HCT116 (cell line): ENCODE measurements at regions not wholly inside any gene's neighbourhood (a gene's known extent, or its start where the extent isn't known, plus 50 kb on each side); places are given as distances from the start of the nearest gene placed in this dataset.

ENCODE experiments used
- ATAC-seq: fragments of 200-7000 bp; cut with Tn5 transposase; 2 replicates; pipeline ENCODE4 v1.9.1; 2020; ENCODE audit warnings: mild to moderate bottlenecking, moderate library complexity
- BruUV-seq: library from RNA; stranded (reverse); fragments of 400-500 nt; replicated peaks from 2 replicates; lab custom pipeline; 2021; lab: Mats Ljungman, UMichigan
- CTCF ChIA-PET: fragments of 300-600 bp; sonication (Branson Sonifier 250); formaldehyde crosslinking; loops from one replicate; lab custom pipeline; 2021; ENCODE audit warnings: antibody characterized with exemption; lab: Charles Lee
- POLR2A ChIA-PET: fragments of 300-600, 350-600 bp; sonication (Branson Sonifier 250); formaldehyde crosslinking; loops from one replicate; lab custom pipeline; 2021; ENCODE audit warnings: antibody characterized with exemption; lab: Charles Lee
- RAD21 ChIA-PET, 2 experiments: fragments of 300-600 bp; sonication (Branson Sonifier 250); formaldehyde crosslinking; loops; one replicate each; lab custom pipeline; 2023; ENCODE audit warnings: low total read pairs in 2 of 2; ENCODE audit not compliant: uncharacterized antibody in 2 of 2, unreplicated experiment in 2 of 2, low non-redundant PET in 1 of 2; lab: Charles Lee
- DNase-seq: peaks from one replicate; pipeline ENCODE4 v3.0.0-alpha.2; 2010; ENCODE audit warnings: low read depth, low spot score
- H2AFZ ChIP-seq: fragments of 200-600 bp; shearing (Covaris generic), sonication (generic); 2 replicates; pipeline ENCODE4 v1.6.1; 2017; ENCODE audit warnings: low read depth, mixed run types, mixed read lengths, antibody characterized with exemption, low read length; ENCODE audit not compliant: poor library complexity, severe bottlenecking
- H3K27ac ChIP-seq: 2 replicates; pipeline ENCODE4 v1.5.1; 2012; ENCODE audit warnings: low read depth, low read length
- H3K27me3 ChIP-seq: fragments of 200-600 bp; sonication (generic); 2 replicates; pipeline ENCODE4 v1.6.1; 2016; ENCODE audit warnings: mixed run types, low read length, mixed read lengths; ENCODE audit not compliant: insufficient read depth
- H3K36me3 ChIP-seq, 2 experiments: fragments of 200-500 bp in 1 of 2; fragments of 200-600 bp in 1 of 2; sonication (Bioruptor generic) in 1 of 2; sonication (generic) in 1 of 2; 2 replicates each; pipeline versions ENCODE4 v1.5.1 to v1.6.1; 2014 to 2016; ENCODE audit warnings: low read length in 2 of 2, inconsistent platforms in 1 of 2, mixed read lengths in 1 of 2, mixed run types in 1 of 2; ENCODE audit not compliant: insufficient read depth in 2 of 2, control insufficient read depth in 1 of 2
- H3K4me1 ChIP-seq, 2 experiments: fragments of 200-600 bp in 1 of 2; sonication (generic) in 1 of 2; 2 replicates each; pipeline versions ENCODE4 v1.5.1 to v1.6.1; 2012 to 2017; ENCODE audit warnings: low read length in 2 of 2, inconsistent platforms in 1 of 2, mild to moderate bottlenecking in 1 of 2, mixed read lengths in 1 of 2, mixed run types in 1 of 2, moderate library complexity in 1 of 2; ENCODE audit not compliant: insufficient read depth in 2 of 2, control insufficient read depth in 1 of 2
- H3K4me2 ChIP-seq: fragments of 200-600 bp; sonication (generic); 2 replicates; pipeline ENCODE4 v1.6.1; 2017; ENCODE audit warnings: mixed run types, low read length, mixed read lengths
- H3K4me3 ChIP-seq, 2 experiments: fragments of 200-600 bp in 1 of 2; sonication (generic) in 1 of 2; replicated peaks in 1 of 2; 2 replicates each; pipeline ENCODE4 v1.5.1; 2011 to 2016; ENCODE audit warnings: low read length in 2 of 2, control low read depth in 1 of 2, low read depth in 1 of 2, mild to moderate bottlenecking in 1 of 2, mixed read lengths in 1 of 2, mixed run types in 1 of 2
- H3K79me2 ChIP-seq: fragments of 200-600 bp; sonication (generic); 2 replicates; pipeline ENCODE4 v1.6.1; 2017; ENCODE audit warnings: mild to moderate bottlenecking, mixed run types, low read length, moderate library complexity, mixed read lengths; ENCODE audit not compliant: insufficient read depth
- H3K9ac ChIP-seq: fragments of 200-600 bp; sonication (generic); 2 replicates; pipeline ENCODE4 v1.6.1; 2016; ENCODE audit warnings: low read length, mixed read lengths
- H3K9me2 ChIP-seq: fragments of 200-600 bp; sonication (generic), shearing (Covaris generic); 2 replicates; pipeline ENCODE4 v1.6.1; 2017; ENCODE audit warnings: mixed run types, mild to moderate bottlenecking, moderate library complexity; ENCODE audit not compliant: insufficient read depth
- H3K9me3 ChIP-seq, 2 experiments: fragments of 200-500 bp in 1 of 2; fragments of 200-600 bp in 1 of 2; sonication (Bioruptor generic) in 1 of 2; sonication (generic) in 1 of 2; 2 replicates each; pipeline ENCODE4 v1.6.1; 2014 to 2017; ENCODE audit warnings: low read length in 2 of 2, mixed read lengths in 2 of 2, inconsistent platforms in 1 of 2, low read depth in 1 of 2, mild to moderate bottlenecking in 1 of 2, mixed run types in 1 of 2, moderate library complexity in 1 of 2; ENCODE audit not compliant: control insufficient read depth in 1 of 2, insufficient read depth in 1 of 2
- H4K20me1 ChIP-seq: fragments of 200-600 bp; sonication (generic), shearing (Covaris generic); 2 replicates; pipeline ENCODE4 v1.6.1; 2017; ENCODE audit warnings: mixed run types, mild to moderate bottlenecking, moderate library complexity; ENCODE audit not compliant: insufficient read depth
- CBX3 ChIP-seq: IDR thresholded peaks from 2 replicates; pipeline ENCODE4 v1.6.1; 2012; ENCODE audit warnings: low read depth
- CTCF ChIP-seq, 3 experiments: fragments of 200-600 bp in 1 of 3; sonication (generic) in 1 of 3; IDR thresholded peaks in 2 of 3; conservative IDR thresholded peaks in 1 of 3; 2 replicates each; pipeline ENCODE4 v1.5.1; 2012 to 2017; ENCODE audit warnings: low read depth in 2 of 3, low read length in 2 of 3, antibody characterized with exemption in 1 of 3, borderline replicate concordance in 1 of 3, control low read depth in 1 of 3, mild to moderate bottlenecking in 1 of 3, mixed read lengths in 1 of 3, mixed run types in 1 of 3, moderate library complexity in 1 of 3; ENCODE audit not compliant: insufficient read depth in 1 of 3
- ELF1 ChIP-seq: IDR thresholded peaks from 2 replicates; pipeline ENCODE4 v1.6.1; 2012; ENCODE audit warnings: low read depth, borderline replicate concordance
- EZH2 ChIP-seq: fragments of 200-600 bp; sonication (generic); IDR thresholded peaks from 2 replicates; pipeline ENCODE4 v1.6.1; 2017; ENCODE audit warnings: antibody characterized with exemption, mixed run types
- EZH2phosphoT487 ChIP-seq: fragments of 200-600 bp; IDR thresholded peaks from 2 replicates; pipeline ENCODE4 v1.6.1; 2018; ENCODE audit warnings: antibody characterized with exemption, borderline replicate concordance
- JUND ChIP-seq: IDR thresholded peaks from 2 replicates; pipeline ENCODE4 v1.6.1; 2012
- POLR2AphosphoS5 ChIP-seq: IDR thresholded peaks from 2 replicates; pipeline ENCODE4 v1.6.1; 2011; ENCODE audit warnings: mild to moderate bottlenecking, low read depth, low read length, moderate library complexity
- RAD21 ChIP-seq: IDR thresholded peaks from 2 replicates; pipeline ENCODE4 v1.6.1; 2012; ENCODE audit warnings: low read depth, mild to moderate bottlenecking
- SIN3A ChIP-seq: IDR thresholded peaks from 2 replicates; pipeline ENCODE4 v1.6.1; 2012; ENCODE audit warnings: low read depth
- SP1 ChIP-seq: IDR thresholded peaks from 2 replicates; pipeline ENCODE4 v1.6.1; 2012; ENCODE audit warnings: low read depth
- SRF ChIP-seq: IDR thresholded peaks from 2 replicates; pipeline ENCODE4 v1.6.1; 2012; ENCODE audit warnings: low read depth
- YY1 ChIP-seq: IDR thresholded peaks from 2 replicates; pipeline ENCODE4 v1.6.1; 2011; ENCODE audit warnings: low read length, low read depth, moderate library complexity, mild to moderate bottlenecking; ENCODE audit not compliant: insufficient replicate concordance; ENCODE audit errors: extremely low read depth
- ZBTB33 ChIP-seq: IDR thresholded peaks from 2 replicates; pipeline ENCODE4 v1.6.1; 2011; ENCODE audit warnings: mild to moderate bottlenecking, low read length, moderate library complexity; ENCODE audit not compliant: insufficient replicate concordance; ENCODE audit errors: extremely low read depth
- ZNF274 ChIP-seq: fragments of 200-500 bp; sonication (Bioruptor generic); IDR thresholded peaks from 2 replicates; pipeline ENCODE4 v1.6.1; 2014; ENCODE audit warnings: mild to moderate bottlenecking, low read depth, low read length, inconsistent platforms
- intact Hi-C: fragments of 100-400 bp; cut with micrococcal nuclease; formaldehyde crosslinking; loops from 2 replicates; pipeline ENCODE4 v1.10.0; 2022

- H3K4me1 ChIP-seq = no peaks in the 10 kb centered on the region
- no TSS peak for BruUV-seq
- no peaks in the 10 kb centered on the region for H4K20me1 ChIP-seq
- H3K9ac ChIP-seq = no peak overlapping the region
- H3K27me3 ChIP-seq = no peaks in the 10 kb centered on the region
- ATAC-seq = no peak
- no peaks in the 10 kb centered on the region for H3K9me3 ChIP-seq
- H3K4me3 ChIP-seq = no peak overlapping the region
- ChIA-PET RAD21 (interaction anchor here in 1 of 2 experiments (0.6 kb wide), 1 partner anchor 1451 kb away, joined by 3 read pairs; no protein-coding TSS in a partner anchor), CTCF (no interaction called here), POLR2A (no interaction called here)
- no peak for DNase-seq
- H3K4me2 ChIP-seq = no peak overlapping the region
- no peaks in the 10 kb centered on the region for H3K9me2 ChIP-seq
- H3K36me3 ChIP-seq = no peaks in the 10 kb centered on the region
- no peaks in the 10 kb centered on the region for H3K79me2 ChIP-seq
- H3K27ac ChIP-seq = no peak overlapping the region
- TF ChIP-seq RAD21 (no peak), EZH2 (no peak), SRF (no peak), ZNF274 (no peak), ELF1 (no peak), CTCF (IDR thresholded peaks at IDR 0.05 in 2 of 3, conservative IDR thresholded peaks at IDR 0.05 in 1 of 3; ENCODE audit: borderline replicate concordance in 1 of 3, insufficient read depth in 1 of 3, low read depth in 2 of 3, low read length in 2 of 3) (no peak), JUND (no peak)
- H2AFZ ChIP-seq = no peak overlapping the region
- intact Hi-C loops = no loop called here
Observed at GRCh38 chr5:85168474-85168873, 783.8 kb upstream of the EDIL3 start.

- H3K27ac ChIP-seq = no peak overlapping the region
- no peaks in the 10 kb centered on the region for H3K9me3 ChIP-seq
- H3K4me3 ChIP-seq = no peak overlapping the region
- no peak for ATAC-seq
- no peak overlapping the region for H2AFZ ChIP-seq
- H4K20me1 ChIP-seq = no peaks in the 10 kb centered on the region
- H3K36me3 ChIP-seq = no peaks in the 10 kb centered on the region
- no peaks in the 10 kb centered on the region for H3K9me2 ChIP-seq
- CTCF ChIA-PET = no interaction called here
- no peak overlapping the region for H3K9ac ChIP-seq
- H3K4me2 ChIP-seq = no peak overlapping the region
- POLR2A ChIA-PET = no interaction called here
- H3K79me2 ChIP-seq = no peaks in the 10 kb centered on the region
- intact Hi-C loops = loop anchor here (10.0 kb wide), 1 partner anchor 265 kb away; no protein-coding TSS in a partner anchor
- DNase-seq = no peak
- no peaks in the 10 kb centered on the region for H3K27me3 ChIP-seq
- no peaks in the 10 kb centered on the region for H3K4me1 ChIP-seq
- RAD21 ChIA-PET = no interaction called here
- no TSS peak for BruUV-seq
- TF ChIP-seq SP1 (no peak), ZBTB33 (no peak), CBX3 (no peak), POLR2AphosphoS5 (no peak), ELF1 (no peak), EZH2 (no peak), CTCF (IDR thresholded peaks at IDR 0.05 in 2 of 3, conservative IDR thresholded peaks at IDR 0.05 in 1 of 3; ENCODE audit: borderline replicate concordance in 1 of 3, insufficient read depth in 1 of 3, low read depth in 2 of 3, low read length in 2 of 3) (no peak), EZH2phosphoT487 (no peak), SIN3A (no peak), YY1 (no peak)
Observed at GRCh38 chr5:85170183-85170582, 785.5 kb upstream of the EDIL3 start.
